Esophagus (tissue), 2 donors: ENCODE measurements at regions not wholly inside any gene's neighbourhood (a gene's known extent, or its start where the extent isn't known, plus 50 kb on each side); places are given as distances from the start of the nearest gene placed in this dataset.
A peak's percentile ranks its signal among the peaks of the same experiment; 100 is the strongest.

ENCODE experiments used
- H3K27ac ChIP-seq, 2 donors: one replicate each; pipeline ENCODE4 v1.5.1; 2013; ENCODE audit warnings: low read depth in 2 of 2, mild to moderate bottlenecking in 2 of 2, inconsistent platforms in 1 of 2, low read length in 1 of 2, moderate library complexity in 1 of 2
- H3K27me3 ChIP-seq, 2 donors: one replicate each; pipeline ENCODE4 v1.6.1; 2013; ENCODE audit warnings: low read length in 2 of 2, control low read depth in 1 of 2, mild to moderate bottlenecking in 1 of 2; ENCODE audit not compliant: insufficient read depth in 2 of 2, control insufficient read depth in 1 of 2
- H3K36me3 ChIP-seq, 2 donors: one replicate each; pipeline ENCODE4 v1.6.1; 2013; ENCODE audit warnings: low read length in 1 of 2; ENCODE audit not compliant: control insufficient read depth in 2 of 2, insufficient read depth in 2 of 2
- H3K4me1 ChIP-seq, 2 donors: one replicate each; pipeline ENCODE4 v1.6.1; 2013; ENCODE audit warnings: low read length in 1 of 2; ENCODE audit not compliant: control insufficient read depth in 2 of 2, insufficient read depth in 2 of 2
- H3K4me3 ChIP-seq, 2 donors: one replicate each; pipeline ENCODE4 v1.5.1; 2013; ENCODE audit warnings: low read length in 2 of 2, mild to moderate bottlenecking in 2 of 2, low read depth in 1 of 2, moderate library complexity in 1 of 2
- H3K9me3 ChIP-seq, 2 donors: one replicate each; pipeline ENCODE4 v1.6.1; 2013; ENCODE audit warnings: mild to moderate bottlenecking in 2 of 2, low read depth in 1 of 2, low read length in 1 of 2, moderate library complexity in 1 of 2; ENCODE audit not compliant: control insufficient read depth in 2 of 2, insufficient read depth in 1 of 2
- WGBS, 2 donors: extraction: QIAGEN DNeasy Blood & Tissue Kit; methylation state at CpG; one replicate each; pipeline ENCODE4 v1.1.7; 2013; 5-methylcytosine and 5-hydroxymethylcytosine counted together
- donor health status: healthy with polysubstance abuse.
- donor health status: Bipolar disorder and iron deficiency.

GRCh38 chr21:28779914-28780313, 212.8 kb downstream of the LTN1 start:
- Histone ChIP-seq H3K27me3 (no peaks in the 10 kb centered on the region), H3K36me3 (no peaks in the 10 kb centered on the region), H3K27ac (no peak overlapping the region), H3K9me3 (peaks cover 0 to 3% of the 10 kb centered on the region in 2 donors), H3K4me1 (no peaks in the 10 kb centered on the region), H3K4me3 (no peak overlapping the region)

- WGBS, 2 donors = 79 to 85% methylated on average over 2 of the region's 2 CpGs
- Histone ChIP-seq H3K9me3 (no peaks in the 10 kb centered on the region), H3K27ac (no peak overlapping the region)
Observed at GRCh38 chr21:28776251-28776650, 216.4 kb downstream of the LTN1 start.

GRCh38 chr21:28775071-28775470, 217.6 kb downstream of the LTN1 start:
- H3K4me1 ChIP-seq = no peaks in the 10 kb centered on the region
- no peaks in the 10 kb centered on the region for H3K27me3 ChIP-seq
- no peaks in the 10 kb centered on the region for H3K36me3 ChIP-seq
- H3K27ac ChIP-seq = no peak overlapping the region
- H3K9me3 ChIP-seq = no peaks in the 10 kb centered on the region
- no peak overlapping the region for H3K4me3 ChIP-seq
- 48 to 61% methylated on average over 2 of the region's 2 CpGs for WGBS, 2 donors

More at GRCh38 chr21:28776251-28776650, 216.4 kb downstream of the LTN1 start:
- Histone ChIP-seq H3K27me3 (no peaks in the 10 kb centered on the region), H3K4me1 (no peaks in the 10 kb centered on the region), H3K4me3 (no peak overlapping the region), H3K36me3 (no peaks in the 10 kb centered on the region)

- H3K4me1 ChIP-seq = no peaks in the 10 kb centered on the region
- H3K27me3 ChIP-seq = no peaks in the 10 kb centered on the region
- no peaks in the 10 kb centered on the region for H3K9me3 ChIP-seq
- 64 to 69% methylated on average over 2 of the region's 2 CpGs for WGBS, 2 donors
- H3K4me3 ChIP-seq = no peak overlapping the region
- no peaks in the 10 kb centered on the region for H3K36me3 ChIP-seq
- no peak overlapping the region for H3K27ac ChIP-seq
Observed at GRCh38 chr21:28773036-28773435, 219.6 kb downstream of the LTN1 start.

- H3K27ac ChIP-seq = peak overlapping the region in 1 of 2 donors; percentile 65
- no peaks in the 10 kb centered on the region for H3K36me3 ChIP-seq
- H3K27me3 ChIP-seq = no peaks in the 10 kb centered on the region
- H3K9me3 ChIP-seq = no peaks in the 10 kb centered on the region
- WGBS, 2 donors = 39 to 54% methylated on average over 3 of the region's 3 CpGs
- H3K4me1 ChIP-seq = no peaks in the 10 kb centered on the region
- H3K4me3 ChIP-seq = no peak overlapping the region
Observed at GRCh38 chr21:28771790-28772501, 220.7 kb downstream of the LTN1 start.

- Histone ChIP-seq H3K27ac (peak overlapping the region; percentile 31 to 38), H3K4me3 (no peak overlapping the region), H3K27me3 (no peaks in the 10 kb centered on the region), H3K9me3 (no peaks in the 10 kb centered on the region), H3K36me3 (no peaks in the 10 kb centered on the region), H3K4me1 (no peaks in the 10 kb centered on the region)
- WGBS, 2 donors = 77 to 85% methylated on average over 5 of the region's 5 CpGs
Observed at GRCh38 chr21:28770867-28771661, 221.6 kb downstream of the LTN1 start.

- Histone ChIP-seq H3K27ac (no peak overlapping the region), H3K4me3 (no peak overlapping the region), H3K9me3 (no peaks in the 10 kb centered on the region), H3K27me3 (no peaks in the 10 kb centered on the region), H3K36me3 (no peaks in the 10 kb centered on the region), H3K4me1 (no peaks in the 10 kb centered on the region)
Observed at GRCh38 chr21:28769683-28770082, 223.0 kb downstream of the LTN1 start.

- no peaks in the 10 kb centered on the region for H3K9me3 ChIP-seq
- H3K27ac ChIP-seq = no peak overlapping the region
- no peaks in the 10 kb centered on the region for H3K36me3 ChIP-seq
- no peaks in the 10 kb centered on the region for H3K27me3 ChIP-seq
- no peaks in the 10 kb centered on the region for H3K4me1 ChIP-seq
- no peak overlapping the region for H3K4me3 ChIP-seq
Observed at GRCh38 chr21:28768753-28769152, 223.9 kb downstream of the LTN1 start.

GRCh38 chr21:28767523-28767922, 225.2 kb downstream of the LTN1 start:
- H3K27ac ChIP-seq = no peak overlapping the region
- no peaks in the 10 kb centered on the region for H3K4me1 ChIP-seq
- 80% methylated on average over 5 of the region's 5 CpGs for WGBS, 2 donors
- H3K4me3 ChIP-seq = no peak overlapping the region
- H3K36me3 ChIP-seq = no peaks in the 10 kb centered on the region
- no peaks in the 10 kb centered on the region for H3K27me3 ChIP-seq
- no peaks in the 10 kb centered on the region for H3K9me3 ChIP-seq
